Stimulated activated naive CD4-positive, alpha-beta T cell (primary cell): ENCODE measurements at regions not wholly inside any gene's neighbourhood (a gene's known extent, or its start where the extent isn't known, plus 50 kb on each side); places are given as distances from the start of the nearest gene placed in this dataset.
"Not testable (repeated sequence)": the region's sequence is repeated elsewhere in the genome, so short reads cannot be mapped to it uniquely, and the experiment has no call there.

Experiments used
- DNase-seq, 6 experiments: peaks; one replicate each; lab custom pipeline; 2025; lab: John Stamatoyannopoulos, UW

DNA sequence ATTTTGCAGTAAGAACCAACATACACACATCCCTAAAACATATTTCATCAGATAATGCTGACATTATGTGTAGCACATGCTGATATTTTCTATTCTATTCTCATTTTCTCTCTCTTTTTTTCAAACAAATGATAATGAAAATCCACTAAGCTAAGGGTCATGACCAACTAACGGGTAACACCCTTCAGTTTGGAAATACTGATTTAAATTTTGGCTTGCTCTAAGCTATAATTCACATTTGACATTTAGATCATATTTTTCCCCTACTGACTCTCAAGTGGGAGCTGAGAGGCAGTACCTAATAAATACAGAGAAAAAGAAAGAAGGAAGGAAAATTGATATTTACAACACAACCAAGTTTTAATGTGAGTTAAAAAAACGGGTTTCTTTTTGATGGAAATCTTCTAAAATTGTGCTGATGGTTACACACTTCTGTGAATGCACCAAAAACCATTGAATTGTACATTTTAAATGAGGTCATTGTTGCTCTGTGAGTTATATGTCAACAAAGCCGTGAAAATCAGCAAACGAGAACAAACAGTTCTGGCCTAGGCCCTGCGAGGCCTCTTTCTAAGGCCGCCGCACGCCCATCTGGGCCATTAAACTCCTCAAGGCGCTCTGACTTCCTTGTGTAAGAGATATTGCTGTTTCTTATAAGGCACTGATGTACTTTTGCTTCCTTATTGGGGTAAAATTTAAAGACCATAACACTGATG lies 124.2 kb downstream of the GALR1 start:
- DNase-seq, result no peak

- DNase-seq, result no peak
Measured at GRCh38 chr18:77374446-77374805, 124.8 kb downstream of the GALR1 start.

DNA sequence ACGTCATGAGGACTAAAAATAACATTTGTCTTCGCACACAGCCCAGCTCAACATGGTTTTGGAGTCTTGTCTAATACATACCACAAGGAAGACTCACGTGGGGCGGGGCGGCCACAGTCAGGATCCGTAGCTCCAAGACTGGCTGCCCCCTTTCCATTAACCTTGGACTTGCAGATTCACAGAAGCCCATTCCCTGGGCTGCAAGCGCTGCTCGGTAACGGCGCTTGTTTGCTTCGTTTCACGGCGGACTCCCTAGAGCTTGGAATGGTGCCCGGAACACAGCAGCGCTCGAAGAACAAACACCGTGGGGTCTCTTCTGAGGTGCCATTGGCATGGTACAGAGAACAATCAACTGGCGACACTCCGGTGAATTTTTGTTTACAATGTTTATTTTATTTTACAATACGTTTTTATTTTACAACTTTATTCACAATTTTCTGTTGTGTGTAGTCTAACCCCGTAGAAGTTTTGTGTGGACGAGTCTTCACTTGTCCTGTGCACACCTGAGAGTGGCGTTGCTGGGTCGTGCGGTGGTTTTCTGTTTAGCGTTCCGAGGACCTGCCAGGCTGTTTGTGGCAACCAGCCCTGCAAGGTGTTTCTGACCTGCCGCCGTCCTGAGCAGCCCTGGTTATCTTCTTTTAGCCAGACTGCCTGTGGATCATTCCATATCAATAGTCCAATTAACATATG lies 126.5 kb downstream of the GALR1 start:
- DNase-seq, result no peak

DNA sequence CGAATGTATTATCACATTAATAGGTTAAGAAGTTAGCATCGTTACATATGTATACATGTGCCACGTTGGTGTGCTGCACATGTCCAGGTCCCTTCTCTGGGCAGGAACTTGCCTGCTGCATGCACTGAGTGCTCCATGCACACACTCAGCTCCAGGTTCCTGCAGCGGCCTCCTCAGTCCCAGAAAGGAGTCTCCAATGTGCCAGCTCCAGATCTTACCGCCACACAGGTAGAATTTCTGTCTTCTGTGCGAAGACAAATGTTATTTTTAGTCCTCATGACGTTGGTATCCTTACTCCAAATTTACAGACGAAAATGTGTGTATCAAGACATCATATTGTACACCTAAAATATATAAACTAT lies 127.1 kb downstream of the GALR1 start:
- DNase-seq, result no peak

DNA sequence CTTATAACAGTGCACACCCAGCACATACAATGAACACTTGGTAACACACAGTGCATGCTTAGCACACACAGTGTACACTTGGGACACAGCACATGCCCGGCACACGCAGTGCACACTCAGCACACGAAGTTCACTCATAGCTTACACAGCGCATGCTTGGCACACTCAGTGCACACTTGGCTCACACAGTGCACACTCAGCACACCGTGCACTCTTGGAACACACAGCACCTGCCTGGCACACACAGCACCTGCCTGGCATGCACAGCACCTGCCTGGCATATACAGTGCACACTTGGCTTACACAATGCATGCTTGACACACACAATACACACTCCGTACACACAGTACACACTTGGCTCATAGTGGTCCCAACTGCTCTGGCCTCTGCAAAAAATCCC lies 128.2 kb downstream of the GALR1 start:
- DNase-seq, result no peak

DNA sequence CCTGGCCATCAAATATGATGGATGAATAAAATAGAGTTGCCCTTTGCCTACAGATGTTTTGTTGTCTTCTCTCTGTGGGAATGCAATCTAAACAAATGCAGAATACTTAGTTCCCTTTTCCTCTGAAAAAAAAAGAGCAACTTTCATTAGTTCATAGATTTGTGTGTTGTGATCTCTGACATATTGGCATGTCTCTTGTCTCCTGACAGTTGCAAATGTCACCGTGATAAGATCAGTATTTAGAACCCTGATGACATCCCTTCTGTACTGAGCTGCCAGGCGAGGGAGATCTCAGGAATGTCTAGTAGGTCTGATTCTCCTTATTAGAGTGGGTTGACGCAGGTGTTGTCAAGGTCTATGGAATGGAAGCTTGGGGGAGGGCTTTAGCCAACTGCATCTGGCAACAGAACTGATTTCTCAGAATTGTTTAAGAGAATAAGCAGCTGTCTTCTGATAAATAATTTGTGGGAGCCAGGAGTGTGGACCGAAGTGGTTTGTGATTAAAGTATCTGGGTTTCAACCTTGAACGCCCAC lies 130.4 kb downstream of the GALR1 start:
- no peak for DNase-seq

DNA sequence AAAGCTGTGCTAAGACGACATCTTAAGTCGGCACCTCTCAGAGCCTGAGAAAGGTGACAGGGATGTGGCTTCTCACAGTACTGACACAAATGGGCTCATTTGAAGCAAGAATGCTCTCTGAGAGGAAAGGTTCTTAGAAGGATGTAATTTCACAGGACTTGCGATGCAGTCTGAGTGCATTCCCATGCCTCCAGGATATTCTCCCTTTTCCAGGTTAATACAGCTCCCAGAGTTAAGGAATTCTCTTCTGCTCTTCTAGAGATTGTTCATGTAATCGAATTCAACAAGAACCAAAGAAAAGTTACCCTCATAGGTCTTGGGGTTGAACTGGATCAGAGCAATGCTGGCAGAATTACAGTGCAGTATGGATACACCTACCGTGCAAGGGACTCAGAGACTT lies 131.0 kb downstream of the GALR1 start:
- no peak for DNase-seq

DNA sequence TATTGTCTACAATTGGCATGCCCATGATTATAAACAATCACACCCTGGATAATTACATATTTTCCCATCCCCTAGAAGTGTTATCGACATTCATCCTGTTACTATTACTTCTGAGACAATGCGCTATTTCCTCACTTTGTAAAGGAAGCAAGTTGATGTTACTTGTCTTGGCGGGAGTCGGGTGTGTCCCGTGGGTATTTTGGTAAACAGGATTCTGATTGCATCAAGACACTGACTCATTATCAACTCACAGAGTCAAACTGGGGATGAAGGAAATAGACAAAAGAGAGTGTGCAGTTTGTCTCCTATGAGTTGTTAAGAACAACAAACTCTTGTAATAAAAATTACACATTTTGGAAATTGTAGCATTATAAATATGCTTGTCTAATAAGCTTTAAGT lies 142.7 kb downstream of the GALR1 start:
- DNase-seq, result no peak

- no peak for DNase-seq
Measured at GRCh38 chr18:77393519-77393918, 143.9 kb downstream of the GALR1 start.

DNA sequence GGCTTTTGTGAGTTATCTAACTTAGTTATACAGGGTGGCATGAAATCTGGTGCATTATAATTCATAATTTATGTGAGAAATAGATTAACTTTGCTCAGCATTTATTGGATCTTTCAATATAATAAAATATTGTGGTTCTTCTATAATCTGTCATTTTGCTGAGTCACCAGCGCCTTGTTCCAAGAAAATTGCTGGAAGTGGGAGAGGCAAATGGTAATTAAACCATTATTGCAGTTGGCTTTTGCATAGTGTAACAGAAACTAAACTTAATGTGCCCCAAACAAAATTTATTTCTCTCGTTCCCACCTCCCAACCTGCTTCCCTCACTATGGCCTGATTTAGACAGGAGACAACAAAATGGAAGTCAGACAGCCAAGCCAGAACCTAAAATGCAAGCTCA lies 146.3 kb downstream of the GALR1 start:
- no peak for DNase-seq

DNA sequence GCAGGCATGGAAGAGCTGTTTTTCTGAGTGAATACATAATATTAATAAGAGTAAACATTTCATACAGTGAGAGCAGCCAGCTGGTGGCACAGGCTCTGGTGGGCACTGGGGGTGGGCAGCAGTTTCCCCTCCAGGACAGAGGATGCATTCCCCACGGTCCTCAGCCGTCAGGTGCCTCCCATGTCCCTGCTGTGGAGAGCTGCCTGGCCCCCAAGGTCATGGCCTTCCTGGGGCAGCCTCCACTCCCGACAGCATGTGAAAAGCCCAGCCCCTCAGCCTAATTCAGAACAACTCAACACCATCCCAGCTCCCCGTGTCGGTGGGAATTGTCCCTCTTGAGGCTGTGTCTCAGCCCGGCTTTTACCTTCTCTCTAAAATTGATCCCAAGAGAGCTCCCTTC lies 147.4 kb downstream of the GALR1 start:
- no peak for DNase-seq

DNA sequence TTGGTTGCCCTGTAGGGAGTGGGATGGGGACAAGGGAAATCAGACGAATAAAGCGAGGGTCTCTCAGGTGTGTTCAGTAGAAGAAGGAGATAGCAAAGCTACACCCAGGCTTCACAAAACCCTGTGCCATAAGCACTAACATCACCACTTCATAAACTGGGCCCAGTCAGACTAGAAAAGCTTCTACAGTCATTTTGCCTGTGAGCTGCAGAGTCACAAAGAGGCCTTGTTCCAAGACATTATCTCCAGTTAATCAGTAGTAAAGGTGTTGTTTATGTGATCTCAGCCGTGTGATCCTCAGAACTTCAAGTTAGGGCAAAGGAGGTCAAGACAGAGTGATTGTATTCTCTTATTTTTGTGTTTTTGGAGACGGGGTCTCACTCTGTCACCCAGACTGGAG lies 148.0 kb downstream of the GALR1 start:
- DNase-seq, result no peak

GRCh38 chr18:77400561-77400960 lies 150.9 kb downstream of the GALR1 start:
- no peak for DNase-seq

GRCh38 chr18:77401173-77401572 lies 151.5 kb downstream of the GALR1 start:
- no peak for DNase-seq

DNA sequence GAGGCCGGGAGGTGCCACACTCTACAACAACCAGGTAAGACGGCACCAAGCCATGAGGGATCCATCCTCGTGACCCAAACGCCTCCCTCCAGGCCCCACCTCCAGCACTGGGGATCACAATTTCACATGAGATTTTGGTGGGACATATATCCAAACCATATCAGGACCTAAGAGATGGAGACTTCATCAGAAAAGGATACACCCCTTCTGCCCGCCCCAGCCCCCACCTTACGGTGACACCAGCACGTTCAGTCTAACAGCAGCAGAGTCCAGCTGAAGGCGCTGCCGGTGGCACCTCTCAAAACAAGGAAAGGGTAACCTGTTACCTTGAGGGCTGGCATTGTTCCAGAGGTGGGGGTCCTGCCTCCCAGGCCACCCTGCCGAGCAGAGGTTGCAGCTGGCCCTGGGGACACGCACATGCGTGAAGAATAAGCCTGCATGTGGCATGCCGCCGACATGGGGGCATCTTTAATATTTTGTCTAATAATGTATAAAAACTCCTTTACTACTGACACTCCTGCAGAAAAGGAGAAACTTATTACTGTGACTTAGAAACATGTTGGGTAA lies 154.4 kb downstream of the GALR1 start:
- DNase-seq, result no peak

- DNase-seq, result no peak
Measured at GRCh38 chr18:77405096-77405495, 155.4 kb downstream of the GALR1 start.

- DNase-seq, result no peak
Measured at GRCh38 chr18:77407733-77408132, 158.1 kb downstream of the GALR1 start.

- not testable (repeated sequence) for DNase-seq
Measured at GRCh38 chr18:77421546-77421945, 171.9 kb downstream of the GALR1 start.

DNA sequence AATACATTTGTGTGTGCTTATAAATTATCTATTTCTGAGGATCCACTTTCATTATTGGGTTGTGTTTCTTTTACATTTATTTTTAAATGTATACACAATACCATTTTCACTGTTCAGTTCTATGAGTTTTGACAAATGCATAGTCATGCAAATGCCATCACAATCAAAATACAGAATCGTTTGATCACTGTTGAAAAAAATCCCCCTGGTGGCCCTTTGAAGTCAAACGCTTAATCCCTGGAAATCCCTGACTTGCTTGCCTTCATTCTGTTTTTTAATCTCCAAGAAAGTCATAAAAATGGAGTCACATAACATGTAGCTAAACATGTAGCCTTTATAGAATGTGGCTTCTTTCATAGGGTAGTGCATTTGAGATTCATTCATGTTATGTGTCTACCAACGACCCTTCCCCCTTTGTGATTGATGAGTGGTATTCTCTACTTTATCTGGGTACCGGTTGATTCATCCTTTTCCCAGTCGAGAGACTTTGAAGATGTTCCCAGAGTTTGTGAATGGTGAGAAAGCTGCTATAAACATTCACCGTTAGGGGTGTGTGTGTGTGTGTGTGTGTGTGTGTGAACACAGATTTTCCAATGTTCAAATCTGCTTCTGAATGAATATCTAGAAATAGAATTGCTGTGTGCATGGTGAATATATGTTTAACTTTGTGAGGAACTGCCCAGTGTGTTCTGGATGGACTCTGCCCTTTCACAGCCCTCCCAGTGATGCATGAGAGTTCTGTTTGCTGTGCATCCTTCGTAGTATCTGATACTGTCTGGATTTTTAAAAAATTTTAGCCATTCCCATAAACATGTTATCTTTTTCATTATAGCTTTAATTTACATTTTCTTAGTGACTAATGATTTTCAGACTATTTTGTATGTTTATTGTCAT lies 173.6 kb downstream of the GALR1 start:
- DNase-seq, result no peak

GRCh38 chr18:77433076-77433475 lies 183.4 kb downstream of the GALR1 start:
- DNase-seq, result no peak

DNA sequence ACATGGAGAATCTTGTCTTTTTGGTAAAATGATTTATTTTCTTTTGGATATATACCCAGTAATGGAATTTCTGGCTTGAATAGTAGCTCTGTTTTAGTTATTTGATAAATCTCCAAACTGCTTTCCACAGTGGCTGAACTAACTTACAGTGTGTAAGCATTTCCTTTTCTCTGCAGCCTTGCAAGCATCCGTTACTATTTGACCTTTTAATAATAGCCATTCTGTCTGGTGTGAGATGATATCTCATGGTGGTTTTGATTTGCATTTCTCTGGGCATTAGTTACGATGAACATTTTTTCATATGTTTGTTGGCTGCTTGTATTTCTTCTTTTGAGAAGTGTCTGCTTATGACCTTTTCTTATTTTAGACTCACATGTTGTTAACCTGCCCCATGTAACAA lies 190.2 kb downstream of the GALR1 start:
- DNase-seq, result no peak

GRCh38 chr18:77442393-77442792 lies 192.7 kb downstream of the GALR1 start:
- no peak for DNase-seq
